Esophagus squamous epithelium (tissue), 4 donors: ENCODE measurements at regions not wholly inside any gene's neighbourhood (a gene's known extent, or its start where the extent isn't known, plus 50 kb on each side); places are given as distances from the start of the nearest gene placed in this dataset.

Experiments used
- POLR2A ChIP-seq, 4 donors: fragments of 450-650 bp; IDR thresholded peaks; one replicate each; pipeline ENCODE4 v1.6.1; 2017; ENCODE audit warnings: antibody characterized with exemption in 4 of 4, mild to moderate bottlenecking in 4 of 4, moderate library complexity in 3 of 4
- TF ChIP-seq, protein P1 (sequence below), 6 experiments: fragments of 450-650 bp in 4 of 6; fragments of 200-600 bp in 2 of 6; sonication (generic) in 2 of 6; IDR thresholded peaks; one replicate each; pipeline ENCODE4 v1.5.1; 2016 to 2019; ENCODE audit warnings: antibody characterized with exemption in 6 of 6, mild to moderate bottlenecking in 4 of 6, moderate library complexity in 4 of 6

GRCh38 chr1:147812799-147813198 is 52.4 kb upstream of the GJA5 start:
- TF ChIP-seq, protein P1, sequence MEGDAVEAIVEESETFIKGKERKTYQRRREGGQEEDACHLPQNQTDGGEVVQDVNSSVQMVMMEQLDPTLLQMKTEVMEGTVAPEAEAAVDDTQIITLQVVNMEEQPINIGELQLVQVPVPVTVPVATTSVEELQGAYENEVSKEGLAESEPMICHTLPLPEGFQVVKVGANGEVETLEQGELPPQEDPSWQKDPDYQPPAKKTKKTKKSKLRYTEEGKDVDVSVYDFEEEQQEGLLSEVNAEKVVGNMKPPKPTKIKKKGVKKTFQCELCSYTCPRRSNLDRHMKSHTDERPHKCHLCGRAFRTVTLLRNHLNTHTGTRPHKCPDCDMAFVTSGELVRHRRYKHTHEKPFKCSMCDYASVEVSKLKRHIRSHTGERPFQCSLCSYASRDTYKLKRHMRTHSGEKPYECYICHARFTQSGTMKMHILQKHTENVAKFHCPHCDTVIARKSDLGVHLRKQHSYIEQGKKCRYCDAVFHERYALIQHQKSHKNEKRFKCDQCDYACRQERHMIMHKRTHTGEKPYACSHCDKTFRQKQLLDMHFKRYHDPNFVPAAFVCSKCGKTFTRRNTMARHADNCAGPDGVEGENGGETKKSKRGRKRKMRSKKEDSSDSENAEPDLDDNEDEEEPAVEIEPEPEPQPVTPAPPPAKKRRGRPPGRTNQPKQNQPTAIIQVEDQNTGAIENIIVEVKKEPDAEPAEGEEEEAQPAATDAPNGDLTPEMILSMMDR (IDR thresholded peaks at IDR 0.05), result no peak
- no peak for TF ChIP-seq POLR2A (IDR thresholded peaks at IDR 0.05)
